Astrocyte of the cerebellum (primary cell): ENCODE measurements at regions not wholly inside any gene's neighbourhood (a gene's known extent, or its start where the extent isn't known, plus 50 kb on each side); places are given as distances from the start of the nearest gene placed in this dataset.

Experiments
- DNase-seq: peaks from one replicate; pipeline ENCODE4 v3.0.0-alpha.2; 2011; ENCODE audit warnings: low read depth
- H3K4me3 ChIP-seq: 2 replicates; pipeline ENCODE4 v1.5.1; 2011; ENCODE audit warnings: mild to moderate bottlenecking, low read depth, low read length, moderate library complexity
- in situ Hi-C: cut with HindIII; loops from 2 replicates; pipeline ENCODE4 v1.10.0; 2017; ENCODE audit warnings: low sequenced_read_pairs
- TF ChIP-seq, protein P1 (sequence below): IDR thresholded peaks from 2 replicates; pipeline ENCODE4 v1.5.1; 2012; ENCODE audit warnings: low read length, low read depth, moderate library complexity, mild to moderate bottlenecking; ENCODE audit errors: missing control alignments

DNA sequence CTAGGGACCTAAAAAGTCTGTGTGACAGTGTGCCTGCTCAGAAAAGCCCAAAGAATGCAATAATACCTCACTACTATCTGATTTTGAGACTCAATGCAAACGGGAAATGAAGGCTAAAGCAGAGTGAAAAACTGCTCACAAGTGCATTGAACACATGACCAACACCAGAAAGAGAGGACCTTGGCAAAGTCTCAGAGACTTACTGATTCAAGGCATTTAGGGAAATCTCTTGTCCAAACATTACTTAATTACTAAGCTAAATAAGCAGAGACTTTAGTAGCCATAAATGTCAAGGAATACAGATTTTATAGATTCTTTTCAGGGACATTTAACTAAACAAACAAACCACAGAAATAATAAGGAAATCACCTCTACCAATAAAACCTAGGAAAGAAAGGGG lies 916.0 kb downstream of the FSTL5 start:
- in situ Hi-C loops, result no loop called here
- no peak overlapping the region for H3K4me3 ChIP-seq
- TF ChIP-seq, protein P1, sequence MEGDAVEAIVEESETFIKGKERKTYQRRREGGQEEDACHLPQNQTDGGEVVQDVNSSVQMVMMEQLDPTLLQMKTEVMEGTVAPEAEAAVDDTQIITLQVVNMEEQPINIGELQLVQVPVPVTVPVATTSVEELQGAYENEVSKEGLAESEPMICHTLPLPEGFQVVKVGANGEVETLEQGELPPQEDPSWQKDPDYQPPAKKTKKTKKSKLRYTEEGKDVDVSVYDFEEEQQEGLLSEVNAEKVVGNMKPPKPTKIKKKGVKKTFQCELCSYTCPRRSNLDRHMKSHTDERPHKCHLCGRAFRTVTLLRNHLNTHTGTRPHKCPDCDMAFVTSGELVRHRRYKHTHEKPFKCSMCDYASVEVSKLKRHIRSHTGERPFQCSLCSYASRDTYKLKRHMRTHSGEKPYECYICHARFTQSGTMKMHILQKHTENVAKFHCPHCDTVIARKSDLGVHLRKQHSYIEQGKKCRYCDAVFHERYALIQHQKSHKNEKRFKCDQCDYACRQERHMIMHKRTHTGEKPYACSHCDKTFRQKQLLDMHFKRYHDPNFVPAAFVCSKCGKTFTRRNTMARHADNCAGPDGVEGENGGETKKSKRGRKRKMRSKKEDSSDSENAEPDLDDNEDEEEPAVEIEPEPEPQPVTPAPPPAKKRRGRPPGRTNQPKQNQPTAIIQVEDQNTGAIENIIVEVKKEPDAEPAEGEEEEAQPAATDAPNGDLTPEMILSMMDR, result no peak
- DNase-seq, result no peak

DNA sequence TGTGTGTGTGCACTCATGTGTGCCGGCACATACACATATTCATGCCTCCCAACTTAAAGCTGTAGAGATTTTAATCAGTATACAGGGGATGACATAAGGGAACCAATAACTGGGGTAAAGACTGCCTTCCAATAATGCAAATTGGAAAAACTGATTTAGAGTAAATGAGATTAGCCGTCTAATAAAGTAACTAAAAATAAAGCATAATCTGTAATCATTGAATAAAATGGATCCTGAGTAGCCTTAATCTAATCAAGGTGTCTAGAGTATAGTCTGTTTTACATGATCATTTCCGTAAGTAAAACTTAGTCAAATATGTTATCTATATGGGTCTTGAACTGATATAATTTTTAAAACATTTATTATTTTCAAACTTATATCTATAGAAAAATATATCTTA lies 925.8 kb downstream of the FSTL5 start:
- TF ChIP-seq, protein P1, result no peak
- no peak for DNase-seq
- H3K4me3 ChIP-seq, result no peak overlapping the region
- in situ Hi-C loops, result no loop called here

DNA sequence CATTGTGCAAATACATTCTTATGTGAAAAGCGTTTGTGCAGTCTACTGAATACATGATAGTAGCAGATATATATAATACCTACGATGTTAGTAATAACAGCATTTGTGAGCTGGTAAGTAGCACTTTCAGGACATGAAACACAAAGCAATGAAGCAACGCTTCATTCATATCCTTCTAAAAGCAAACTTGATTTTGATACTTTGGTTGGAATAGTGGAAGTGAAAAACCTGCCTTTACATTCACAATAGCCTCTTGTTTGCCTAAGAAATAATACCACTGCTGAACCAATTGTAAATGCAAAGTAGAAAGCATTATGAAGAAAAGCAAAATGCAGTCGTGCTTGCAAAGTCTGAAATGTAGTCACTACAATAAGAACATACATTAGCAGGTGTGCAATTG lies 926.3 kb downstream of the FSTL5 start:
- in situ Hi-C loops, result no loop called here
- no peak for DNase-seq
- TF ChIP-seq, protein P1, result no peak
- no peak overlapping the region for H3K4me3 ChIP-seq

DNA sequence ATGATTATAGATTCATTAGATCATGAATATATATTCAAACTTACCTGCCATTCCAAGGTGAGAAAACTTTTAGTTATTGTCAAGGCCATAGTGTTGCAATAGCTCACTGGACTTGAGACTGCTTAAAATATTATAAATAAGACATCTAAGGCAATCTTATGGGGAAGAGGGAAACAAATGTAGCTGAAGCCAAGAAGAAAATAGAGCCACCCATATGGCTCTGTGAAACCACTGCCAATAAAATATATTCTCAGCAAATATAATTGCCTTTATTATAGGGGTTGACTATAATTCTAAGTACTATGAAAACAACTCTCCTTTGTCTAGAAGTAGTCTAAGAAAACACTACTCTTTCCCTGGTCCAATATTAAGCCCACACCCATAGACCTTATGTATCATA lies 938.5 kb downstream of the FSTL5 start:
- TF ChIP-seq, protein P1, result no peak
- no peak for DNase-seq

DNA sequence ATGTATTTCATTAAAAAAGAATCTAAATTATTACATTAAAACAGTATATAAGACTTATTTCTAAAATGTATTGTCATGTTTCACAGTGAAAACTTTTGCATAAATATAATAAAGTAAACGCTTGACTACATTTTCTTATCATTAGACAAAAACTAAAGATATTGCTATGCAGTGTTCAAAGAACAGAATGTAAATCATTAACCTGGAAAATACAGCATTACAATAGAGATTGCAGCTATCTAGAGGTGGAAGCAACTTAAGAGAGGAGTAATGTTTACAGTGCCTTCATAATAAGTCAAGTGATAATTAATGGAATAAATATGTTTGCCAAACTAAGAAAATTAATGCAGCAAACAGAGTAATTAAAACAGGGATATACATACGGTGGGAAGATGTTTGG lies 940.9 kb downstream of the FSTL5 start:
- TF ChIP-seq, protein P1, result no peak
- in situ Hi-C loops, result no loop called here
- H3K4me3 ChIP-seq, result no peak overlapping the region
- no peak for DNase-seq

More for the DNA sequence above, 938.5 kb downstream of the FSTL5 start:
- in situ Hi-C loops, result no loop called here
- no peak overlapping the region for H3K4me3 ChIP-seq

DNA sequence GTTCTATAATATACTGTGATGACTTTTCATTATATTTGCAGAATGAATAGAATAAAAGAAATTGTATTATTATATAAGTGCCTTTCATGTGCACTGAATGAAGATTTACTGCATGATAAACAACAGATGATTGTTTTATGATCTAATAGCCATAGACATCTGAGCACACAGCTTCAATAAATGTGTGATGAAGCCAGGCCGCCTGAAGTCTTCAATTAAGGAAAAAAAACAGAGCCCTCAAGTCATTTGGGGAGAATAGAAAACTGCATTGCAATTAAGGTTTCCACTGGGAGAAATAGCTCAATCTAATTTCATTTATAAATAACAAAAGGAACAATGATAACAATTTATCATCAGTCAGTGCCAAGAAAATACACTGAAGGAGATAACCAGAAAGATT lies 955.2 kb downstream of the FSTL5 start:
- TF ChIP-seq, protein P1, result no peak
- H3K4me3 ChIP-seq, result no peak overlapping the region
- DNase-seq, result no peak
- in situ Hi-C loops, result no loop called here
